NCI-H2081 (cell line): ENCODE measurements at regions not wholly inside any gene's neighbourhood (a gene's known extent, or its start where the extent isn't known, plus 50 kb on each side); places are given as distances from the start of the nearest gene placed in this dataset.

Source experiments
- DNase-seq, 2 experiments: peaks; one replicate each; lab custom pipeline; 2025; lab: John Stamatoyannopoulos, UW

DNA sequence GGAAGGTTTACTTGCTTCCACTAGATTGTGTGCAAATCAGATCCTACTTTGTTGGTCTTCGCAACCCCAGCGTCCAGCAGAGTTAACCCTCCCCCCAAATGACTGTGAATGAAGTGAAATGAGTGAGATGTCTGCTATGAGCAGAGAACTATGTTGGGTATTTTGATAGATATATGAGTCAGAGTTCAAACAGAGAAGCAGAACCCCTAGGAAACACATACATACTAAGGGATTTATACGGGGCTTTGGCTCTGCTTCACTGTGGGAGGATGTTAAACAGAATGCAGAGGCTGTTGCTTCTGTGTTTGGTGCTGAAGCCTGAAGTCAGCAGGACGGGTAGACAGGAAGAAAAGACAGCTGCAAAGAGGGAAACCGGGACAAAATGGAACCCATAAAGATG is 197.0 kb downstream of the MZT1 start:
- no peak for DNase-seq

DNA sequence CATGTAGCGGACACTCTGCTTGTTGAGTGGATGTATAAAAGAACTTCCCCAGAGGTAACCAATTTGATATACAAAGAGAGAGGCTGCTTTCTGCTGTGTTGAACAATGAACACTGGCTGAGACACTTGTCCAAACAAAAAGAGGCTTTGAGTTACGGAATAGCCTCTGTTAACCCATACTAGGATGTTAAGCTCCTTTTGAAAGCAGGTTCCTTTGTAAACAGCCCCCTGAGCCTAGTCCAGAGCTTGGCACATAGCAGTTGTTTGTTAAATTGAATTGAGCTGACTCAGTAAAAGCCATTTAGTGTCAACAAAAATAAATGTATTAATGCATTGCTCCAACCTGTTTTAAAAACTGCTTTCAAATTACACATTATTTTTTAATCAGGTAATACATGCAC is 200.1 kb downstream of the MZT1 start:
- peak in 1 of 2 experiments; percentile 15 for DNase-seq

DNA sequence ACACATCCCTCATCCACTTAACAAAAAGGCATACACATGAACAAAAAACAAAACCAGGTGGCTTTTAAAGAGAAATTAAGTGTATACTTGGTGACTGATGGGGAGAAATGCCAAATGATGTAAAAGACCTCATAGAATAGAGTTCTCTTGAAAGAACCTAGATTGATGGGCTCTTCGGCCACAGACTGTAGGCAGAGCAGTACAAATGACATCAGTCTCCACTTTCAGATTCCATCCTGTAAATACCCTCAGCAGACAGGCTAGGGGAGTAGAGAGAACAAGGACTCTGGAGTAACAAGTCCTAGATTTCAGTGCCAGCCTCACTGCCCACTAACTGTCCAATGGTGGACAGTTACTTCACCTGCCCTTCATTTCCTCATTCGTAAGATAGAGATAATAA is 203.8 kb downstream of the MZT1 start:
- DNase-seq = no peak

DNA sequence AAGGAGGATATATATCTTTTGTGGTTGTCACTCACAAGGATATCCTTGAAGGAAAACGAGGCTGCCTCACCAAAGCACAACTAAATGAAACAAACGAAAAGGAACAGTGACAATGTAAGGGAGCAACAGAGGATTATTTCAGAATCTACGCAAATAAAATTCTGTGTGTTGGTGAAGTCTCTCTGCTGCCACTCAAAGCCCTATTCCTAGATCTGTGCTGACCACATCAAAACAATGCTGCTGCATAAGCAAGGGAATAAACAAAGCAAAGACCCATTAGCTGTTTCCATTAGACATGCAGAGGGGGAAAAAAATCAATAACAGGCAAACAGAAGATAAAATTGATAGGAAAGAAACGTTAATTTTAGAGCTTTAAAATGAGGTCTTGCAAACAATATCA is 204.4 kb downstream of the MZT1 start:
- DNase-seq = no peak

DNA sequence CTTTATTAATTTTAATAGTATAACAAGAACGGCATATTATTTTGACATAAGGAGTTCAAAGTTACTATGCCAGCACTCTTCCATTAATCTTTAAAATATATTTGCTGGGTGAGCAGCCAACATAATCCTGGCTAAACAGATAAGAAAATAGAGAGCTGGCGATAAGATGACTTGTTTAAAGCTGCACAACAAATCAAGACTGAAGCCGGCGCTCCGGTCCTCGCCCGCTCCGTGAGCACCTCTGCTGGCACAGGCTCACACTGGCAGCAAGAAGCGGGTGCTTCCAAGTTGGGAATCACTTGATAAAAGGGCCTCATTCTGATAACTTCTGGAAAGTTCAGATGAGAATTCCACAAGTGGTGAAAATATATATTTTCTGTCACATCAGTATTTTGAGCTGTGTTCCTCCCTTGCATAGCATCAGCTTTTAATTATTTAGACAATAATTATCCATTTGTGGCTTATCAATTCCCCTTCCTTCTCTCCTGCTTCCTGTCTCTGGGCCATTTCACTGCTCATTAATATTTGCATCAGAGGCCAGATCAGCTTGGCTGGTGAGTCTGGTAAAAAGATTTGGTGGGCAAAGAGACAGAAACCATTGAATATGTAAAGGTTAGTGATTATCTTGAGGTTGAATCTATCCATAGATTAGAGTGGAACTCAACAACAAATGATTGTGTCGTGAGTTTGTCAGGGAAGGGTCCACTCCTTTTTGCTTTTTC is 205.3 kb downstream of the MZT1 start:
- DNase-seq = no peak

DNA sequence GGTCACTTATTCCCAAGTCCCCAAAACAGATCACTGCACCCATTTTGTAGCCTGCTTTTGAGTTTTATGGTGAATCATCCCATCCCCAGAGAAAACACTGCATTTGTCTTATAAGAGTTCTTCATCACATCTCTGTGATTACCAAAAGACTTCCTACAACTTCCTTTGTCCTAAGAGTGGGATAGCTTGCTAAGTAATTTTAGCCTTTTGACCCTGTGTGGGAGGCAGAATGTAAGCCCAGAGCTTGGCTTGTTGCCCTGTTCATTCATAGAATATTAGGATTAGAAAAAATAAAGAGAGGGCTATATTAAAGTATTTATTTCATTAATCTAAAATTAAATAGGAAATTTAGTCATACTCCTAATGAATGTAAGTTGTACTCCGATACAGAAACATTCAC is 213.3 kb downstream of the MZT1 start:
- no peak for DNase-seq

DNA sequence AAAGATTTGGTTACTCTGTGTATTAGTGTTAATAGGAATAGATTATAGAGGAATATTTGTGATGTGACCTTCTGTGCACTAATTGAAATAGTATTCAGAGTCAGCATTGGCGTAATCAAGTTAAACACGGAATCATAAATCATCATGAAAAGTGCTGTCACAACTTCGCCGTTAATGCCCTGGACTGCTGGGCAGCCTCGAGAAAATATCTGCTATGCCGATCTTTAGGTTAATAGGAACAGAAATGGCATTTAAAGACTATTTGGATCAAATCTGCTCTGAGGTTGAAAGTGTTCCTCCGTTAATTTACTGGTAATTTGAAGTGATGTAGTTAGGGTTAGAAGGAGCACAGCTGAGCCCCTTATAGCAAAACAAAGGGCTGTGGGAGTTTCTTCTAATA is 219.0 kb downstream of the MZT1 start:
- no peak for DNase-seq

DNA sequence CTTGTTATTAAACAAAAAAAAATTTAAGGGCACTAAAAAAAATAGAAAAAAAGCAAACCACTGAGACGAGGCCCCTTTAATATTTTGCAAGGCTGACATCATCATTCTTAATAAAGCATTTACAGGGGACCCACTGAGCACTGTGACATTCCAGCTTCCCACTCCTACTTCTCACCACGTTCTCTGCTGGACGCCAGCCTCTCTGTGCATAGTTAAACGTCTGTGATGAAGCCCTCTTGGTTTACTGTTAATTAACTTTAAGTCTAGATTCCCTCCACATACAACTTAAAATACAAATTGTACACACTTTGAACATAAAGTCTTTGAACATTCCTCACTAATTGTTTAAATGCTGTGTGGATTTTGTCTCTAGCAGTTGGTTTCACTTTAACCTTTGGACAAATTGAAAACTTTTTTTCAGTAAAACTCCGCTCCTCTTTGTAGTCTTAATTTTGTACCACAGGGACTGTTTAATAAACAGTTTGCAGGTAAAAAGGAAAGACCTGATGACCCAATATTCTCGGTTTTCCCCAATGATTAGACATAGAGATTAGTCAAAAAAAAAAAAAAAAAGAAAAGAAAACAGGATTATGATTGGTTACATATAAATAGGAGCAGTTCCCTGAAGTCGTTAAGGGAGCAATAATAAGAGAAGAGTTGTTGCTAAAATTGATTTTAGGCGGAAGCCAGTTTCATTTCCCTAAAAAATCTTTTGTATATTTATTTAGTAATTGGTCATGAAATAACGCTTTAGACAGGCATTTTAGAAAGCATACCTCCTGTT is 219.8 kb downstream of the MZT1 start:
- no peak for DNase-seq

DNA sequence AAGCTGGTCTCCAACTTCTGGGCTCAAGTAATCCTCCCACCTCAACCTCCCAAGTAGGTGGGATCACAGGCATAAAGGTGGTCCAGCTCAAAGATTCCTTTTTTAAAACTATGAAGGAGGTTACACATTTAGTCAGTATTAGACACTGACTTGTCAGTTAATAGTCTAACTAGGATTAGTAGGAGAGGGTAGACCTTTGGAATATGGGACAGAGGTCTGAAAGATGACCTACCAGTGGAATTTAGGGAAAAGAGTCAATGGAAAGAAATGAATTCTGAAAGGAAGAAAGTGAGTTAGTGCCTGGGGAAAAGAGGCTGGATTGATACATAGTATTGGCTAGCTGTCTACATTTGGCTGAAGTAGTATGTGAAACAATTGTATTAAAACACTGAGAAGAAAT is 220.7 kb downstream of the MZT1 start:
- DNase-seq = no peak

DNA sequence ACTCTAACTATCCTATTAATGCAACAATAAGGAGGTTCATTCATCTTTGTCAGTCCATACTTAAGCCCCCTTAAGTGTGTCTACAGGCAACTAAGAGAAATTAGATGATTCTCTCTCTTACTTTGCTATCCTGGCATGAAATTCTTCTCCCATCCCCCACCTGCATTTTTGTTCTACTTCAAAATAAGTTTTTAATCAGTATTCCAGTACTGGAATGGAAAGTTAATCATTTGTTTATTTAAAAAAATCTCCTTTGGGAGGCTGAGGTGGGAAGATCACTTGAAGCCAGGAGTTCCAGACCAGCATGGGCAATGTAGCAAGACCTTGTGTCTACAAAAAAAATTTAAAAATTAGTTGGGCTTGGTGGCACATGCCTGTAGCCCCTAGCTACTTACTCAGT is 222.1 kb downstream of the MZT1 start:
- no peak for DNase-seq

DNA sequence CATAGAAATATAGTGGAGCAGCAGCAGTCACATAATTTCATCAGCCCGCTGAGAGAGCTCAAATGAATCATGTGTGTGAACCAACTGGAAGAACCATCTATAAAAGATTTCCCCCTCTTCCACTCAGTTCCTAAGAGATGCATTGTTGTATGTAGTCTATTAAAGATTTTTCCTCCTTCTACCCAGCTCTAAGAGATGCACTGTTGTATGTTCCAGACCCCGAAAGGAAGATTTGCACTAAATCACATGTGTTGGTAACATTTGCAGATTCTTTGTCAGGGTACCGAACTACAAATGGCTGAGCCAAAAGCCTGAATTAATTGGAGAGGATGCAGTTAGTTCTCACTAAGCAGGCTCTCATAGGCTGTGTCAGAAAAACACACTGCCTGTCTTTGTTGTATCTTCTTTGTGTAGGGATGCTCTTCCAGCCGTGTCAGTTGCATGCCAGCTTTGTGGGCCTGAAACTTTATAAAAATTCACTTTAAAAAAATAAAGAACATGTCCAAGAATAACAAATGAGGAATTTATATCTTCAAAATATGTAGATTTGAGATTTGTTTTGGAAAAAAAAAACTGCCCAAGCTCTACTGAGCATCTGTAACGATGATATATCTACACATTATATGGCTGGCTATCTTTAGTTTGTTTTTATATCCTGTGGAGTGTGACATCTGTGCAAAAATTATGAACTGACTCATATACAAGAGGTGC is 223.1 kb downstream of the MZT1 start:
- peak in 1 of 2 experiments; percentile 1 for DNase-seq

DNA sequence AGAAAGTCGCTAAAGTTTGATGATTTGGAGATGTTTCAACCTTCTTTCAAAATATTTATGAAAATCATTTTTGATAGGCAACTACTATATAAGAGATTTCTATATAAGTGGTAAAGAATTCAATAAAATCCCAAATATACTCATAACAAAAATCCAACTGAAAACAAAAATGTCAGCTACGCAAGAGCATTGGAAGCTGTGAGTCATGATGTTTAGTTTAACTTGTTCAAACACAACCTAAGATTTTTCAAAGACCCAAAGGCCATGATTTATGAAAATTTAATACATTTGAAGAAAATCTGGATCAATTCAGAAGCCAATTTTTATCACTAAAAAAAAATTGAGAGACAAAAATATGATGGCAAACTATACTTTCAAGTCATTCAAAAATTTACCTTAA is 226.6 kb downstream of the MZT1 start:
- DNase-seq = no peak

DNA sequence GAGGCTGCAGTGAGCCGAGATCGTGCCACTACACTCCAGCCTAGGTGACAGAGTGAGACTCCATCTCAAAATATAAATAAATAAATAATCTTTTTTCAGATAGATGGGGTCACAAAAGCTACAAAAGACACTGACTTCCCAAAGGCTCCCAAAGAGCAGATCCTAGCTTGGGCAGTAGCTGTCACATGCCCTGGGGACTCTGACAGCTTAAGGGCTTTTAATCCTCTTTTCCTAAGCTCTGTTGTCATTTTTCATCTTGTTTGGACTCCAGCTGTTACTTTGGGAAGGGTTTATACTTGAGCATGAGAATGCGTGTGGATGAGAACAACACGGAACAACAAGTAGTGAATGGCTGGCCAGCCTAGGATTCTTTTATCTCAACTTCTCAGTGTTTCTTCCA is 231.7 kb downstream of the MZT1 start:
- DNase-seq = no peak

DNA sequence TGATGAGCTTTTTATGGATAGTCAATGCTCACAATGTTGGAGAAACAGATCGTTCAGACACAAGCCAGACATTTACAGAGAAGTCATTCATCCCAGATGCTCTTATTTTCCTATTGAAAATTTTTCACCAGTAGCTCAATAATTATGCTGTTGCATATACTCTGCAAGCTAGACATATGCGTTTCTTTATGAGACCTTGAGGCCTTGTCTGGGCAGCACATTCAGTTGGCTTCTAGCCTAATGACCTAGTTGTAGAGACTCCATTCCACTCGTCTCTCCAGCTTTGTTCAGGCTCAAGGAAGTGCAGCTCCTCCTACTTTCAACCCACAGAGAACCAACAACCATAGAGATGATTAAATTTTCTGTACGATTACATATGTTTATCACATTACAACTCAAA is 237.7 kb downstream of the MZT1 start:
- DNase-seq = no peak

DNA sequence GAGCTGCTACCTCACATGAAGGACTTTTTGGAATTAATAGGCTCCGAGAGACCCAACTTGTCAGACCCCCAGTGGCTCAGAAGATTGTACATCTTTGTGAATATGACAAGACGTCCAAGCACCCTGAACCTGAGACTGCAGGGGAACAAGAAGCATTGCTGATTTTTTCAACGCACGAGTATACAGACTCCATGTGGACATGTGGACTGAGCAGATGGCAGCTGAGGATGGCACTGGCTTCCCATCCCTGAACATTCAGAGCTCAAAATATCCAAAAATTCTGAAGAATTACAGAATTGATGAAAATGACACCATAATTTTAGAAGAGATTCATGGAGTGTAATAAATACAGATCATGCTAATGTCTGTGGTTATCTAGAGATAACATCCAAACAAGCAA is 254.1 kb downstream of the MZT1 start:
- DNase-seq = no peak

DNA sequence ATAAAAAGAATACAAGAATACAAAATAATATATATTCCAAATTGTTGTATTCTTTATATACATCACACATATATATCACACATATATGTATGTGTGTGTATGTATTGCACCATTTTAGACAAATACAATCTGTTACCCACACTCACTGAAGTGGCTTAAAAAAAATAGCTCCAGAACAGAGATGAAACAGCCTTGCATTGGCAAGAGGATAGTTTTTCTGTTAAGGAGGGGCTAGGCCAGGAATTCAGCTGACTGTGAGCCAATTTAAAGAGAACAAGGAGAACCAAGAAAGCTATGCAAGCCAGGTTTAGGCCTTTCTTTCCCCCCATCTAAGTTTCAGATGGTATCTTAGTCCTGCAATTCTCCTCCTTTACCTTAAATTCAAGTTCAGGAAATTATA is 257.5 kb downstream of the MZT1 start:
- DNase-seq = no peak

DNA sequence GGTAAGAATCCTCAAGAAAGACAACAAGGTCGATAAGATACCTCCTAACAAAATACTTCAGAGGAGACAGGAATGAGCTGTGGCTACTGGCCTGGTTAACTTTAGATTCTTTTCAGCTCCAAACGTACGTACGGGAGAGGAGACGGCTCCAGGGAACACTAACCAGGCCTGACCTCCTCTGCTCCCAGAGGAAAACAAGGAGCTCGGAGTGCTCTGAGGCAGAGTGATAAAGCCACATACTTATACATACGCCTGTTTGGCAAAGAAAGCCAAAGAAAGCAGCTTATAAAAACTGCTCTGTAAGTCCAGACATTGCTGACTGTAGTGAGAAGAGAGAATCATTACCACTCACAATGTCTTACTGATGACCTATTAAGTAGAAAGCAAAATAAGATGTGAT is 263.9 kb downstream of the MZT1 start:
- no peak for DNase-seq

DNA sequence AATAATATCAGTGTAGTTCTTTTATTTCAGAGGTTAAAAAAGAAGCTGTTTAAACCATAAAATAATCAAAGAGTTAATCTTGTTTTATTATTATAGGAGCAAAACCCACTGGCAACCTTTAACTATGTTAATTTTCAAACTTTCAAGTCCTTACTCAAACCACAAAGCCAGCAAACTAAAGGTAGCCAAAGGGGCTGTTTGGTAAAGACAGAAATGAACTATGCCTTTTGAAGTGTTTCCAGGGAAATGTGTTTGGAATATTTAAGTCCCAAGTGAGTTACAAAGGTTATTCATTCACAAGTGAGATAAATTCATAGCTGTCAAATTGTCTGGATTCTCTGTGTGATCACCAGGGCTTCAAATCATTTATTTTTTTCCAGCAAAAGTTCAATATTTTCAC is 264.7 kb downstream of the MZT1 start:
- no peak for DNase-seq

DNA sequence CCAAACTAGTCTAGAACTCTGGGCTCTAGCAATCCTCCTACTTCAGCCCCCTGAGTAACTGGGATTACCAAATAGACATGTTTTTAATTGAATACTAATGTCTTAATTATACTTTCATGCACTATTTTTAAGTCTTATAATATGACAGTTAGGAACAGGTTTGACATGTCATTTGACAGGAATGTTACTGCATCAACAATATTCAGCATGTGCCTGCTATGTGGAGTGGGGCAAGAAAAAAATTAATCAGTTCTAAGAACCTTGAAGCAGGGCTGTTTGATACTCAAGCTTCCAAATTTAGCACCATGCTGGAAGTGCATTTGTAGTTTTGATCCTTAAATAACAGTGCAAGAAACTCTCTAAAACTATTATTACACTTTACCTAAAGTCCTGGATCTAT is 265.3 kb downstream of the MZT1 start:
- DNase-seq = no peak

DNA sequence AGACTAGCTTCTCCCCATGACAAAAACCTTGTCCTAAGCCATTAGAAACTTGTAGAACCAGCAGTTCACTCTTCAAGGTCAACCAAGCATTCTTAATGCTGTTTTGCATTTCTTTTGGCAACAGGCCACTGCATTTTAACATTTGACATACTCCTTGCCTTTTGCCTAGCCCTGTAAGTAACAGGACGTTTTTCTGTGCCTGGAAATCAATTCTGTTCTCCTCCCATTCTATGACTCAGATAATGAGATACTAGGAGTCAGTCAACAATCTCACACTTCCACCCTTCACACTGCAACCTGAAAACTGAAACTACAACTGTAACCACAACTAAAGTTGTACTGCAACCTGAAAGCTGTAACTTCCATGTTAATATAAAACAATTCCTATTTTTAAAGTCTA is 268.7 kb downstream of the MZT1 start:
- no peak for DNase-seq

DNA sequence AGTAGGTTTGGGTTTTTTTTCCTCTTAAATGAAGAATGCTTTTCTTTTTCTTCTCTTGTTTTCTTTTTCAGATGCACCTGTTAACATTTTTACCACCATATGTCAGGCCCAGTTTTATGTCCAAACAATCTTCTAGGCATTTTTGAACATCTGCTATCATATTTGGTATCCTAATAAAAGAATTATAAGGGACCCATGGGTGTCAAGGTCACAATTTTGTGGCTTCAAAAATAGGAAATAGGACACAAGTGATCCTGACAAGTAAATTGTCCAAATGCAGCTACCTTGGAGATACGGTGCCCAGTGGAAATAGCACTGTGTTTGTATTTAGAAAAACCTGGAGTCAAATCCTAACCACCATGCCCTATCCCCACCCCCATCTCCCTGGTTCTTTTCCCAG is 270.3 kb downstream of the MZT1 start:
- no peak for DNase-seq

DNA sequence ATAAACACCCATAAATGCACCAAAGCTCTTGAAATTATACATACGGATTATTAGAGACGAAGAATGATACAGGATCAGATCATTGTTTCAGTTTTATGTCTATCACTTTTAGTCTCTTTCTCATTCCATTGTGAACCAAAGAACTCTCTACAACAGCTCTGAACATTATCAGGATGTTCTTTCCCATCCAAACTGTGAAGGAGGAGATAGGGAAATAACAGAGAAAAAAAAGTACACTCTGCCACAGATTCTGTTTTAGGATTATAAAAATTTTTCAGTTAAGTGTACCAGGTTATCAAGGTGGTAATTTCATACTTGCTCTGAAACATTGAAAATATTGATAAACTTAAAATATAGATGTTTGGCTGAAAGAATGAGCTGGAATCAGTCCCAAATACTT is 270.9 kb downstream of the MZT1 start:
- DNase-seq = no peak

DNA sequence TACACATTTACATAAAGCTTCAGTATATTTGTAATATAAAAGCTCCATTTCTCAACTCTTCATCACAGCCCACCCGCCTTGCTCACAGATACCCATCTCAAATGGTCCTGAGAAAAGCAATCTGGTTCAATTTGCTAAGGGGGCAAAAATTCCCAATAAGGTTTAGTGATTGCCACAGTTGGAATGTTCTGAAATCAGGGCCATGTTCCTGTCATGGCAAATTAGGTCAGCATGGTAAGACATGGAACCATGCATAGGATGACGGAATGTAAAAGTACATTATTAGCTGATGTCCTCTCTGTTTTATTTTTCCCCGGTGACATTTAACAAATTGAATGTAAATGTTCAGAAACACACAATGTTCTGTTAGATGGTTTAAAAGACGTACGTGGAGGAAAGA is 274.3 kb downstream of the MZT1 start:
- no peak for DNase-seq
